EL (cell line): ENCODE measurements at regions not wholly inside any gene's neighbourhood (a gene's known extent, or its start where the extent isn't known, plus 50 kb on each side); places are given as distances from the start of the nearest gene placed in this dataset.
"Not testable (repeated sequence)": the region's sequence is repeated elsewhere in the genome, so short reads cannot be mapped to it uniquely, and the experiment has no call there.

ENCODE experiments used
- DNase-seq: peaks from one replicate; pipeline ENCODE4 v3.0.0-alpha.2; 2016

- DNase-seq: not testable (repeated sequence)
Observed at GRCh38 chr9:30107134-30107533, 2277.3 kb upstream of the ACO1 start.

- DNase-seq: no peak
Observed at GRCh38 chr9:30116673-30117217, 2267.7 kb upstream of the ACO1 start.

- no peak for DNase-seq
Observed at GRCh38 chr9:30120666-30121065, 2263.8 kb upstream of the ACO1 start.

- no peak for DNase-seq
Observed at GRCh38 chr9:30121611-30122010, 2262.8 kb upstream of the ACO1 start.

- DNase-seq: no peak
Observed at GRCh38 chr9:30125881-30126280, 2258.6 kb upstream of the ACO1 start.

GRCh38 chr9:30127371-30127770 lies 2257.1 kb upstream of the ACO1 start:
- no peak for DNase-seq

- DNase-seq: no peak
Observed at GRCh38 chr9:30140407-30140806, 2244.0 kb upstream of the ACO1 start.

GRCh38 chr9:30160570-30160969 lies 2223.9 kb upstream of the ACO1 start:
- no peak for DNase-seq

GRCh38 chr9:30172206-30172605 lies 2212.2 kb upstream of the ACO1 start:
- DNase-seq: no peak

GRCh38 chr9:30178610-30179009 lies 2205.8 kb upstream of the ACO1 start:
- no peak for DNase-seq

- no peak for DNase-seq
Observed at GRCh38 chr9:30193421-30193820, 2191.0 kb upstream of the ACO1 start.

- DNase-seq: no peak
Observed at GRCh38 chr9:30196941-30197340, 2187.5 kb upstream of the ACO1 start.

- no peak for DNase-seq
Observed at GRCh38 chr9:30197453-30197852, 2187.0 kb upstream of the ACO1 start.

GRCh38 chr9:30197954-30198353 lies 2186.5 kb upstream of the ACO1 start:
- no peak for DNase-seq

GRCh38 chr9:30198463-30199309 lies 2185.8 kb upstream of the ACO1 start:
- DNase-seq: no peak

- DNase-seq: no peak
Observed at GRCh38 chr9:30201024-30201423, 2183.4 kb upstream of the ACO1 start.

GRCh38 chr9:30235068-30235467 lies 2149.4 kb upstream of the ACO1 start:
- no peak for DNase-seq

- DNase-seq: no peak
Observed at GRCh38 chr9:30235564-30235963, 2148.9 kb upstream of the ACO1 start.

- no peak for DNase-seq
Observed at GRCh38 chr9:30239878-30240277, 2144.6 kb upstream of the ACO1 start.

- no peak for DNase-seq
Observed at GRCh38 chr9:30243467-30243866, 2141.0 kb upstream of the ACO1 start.

GRCh38 chr9:30244877-30245276 lies 2139.6 kb upstream of the ACO1 start:
- no peak for DNase-seq

GRCh38 chr9:30250872-30251271 lies 2133.6 kb upstream of the ACO1 start:
- DNase-seq: no peak

- DNase-seq: no peak
Observed at GRCh38 chr9:30258094-30258493, 2126.3 kb upstream of the ACO1 start.

GRCh38 chr9:30280229-30280900 lies 2104.1 kb upstream of the ACO1 start:
- DNase-seq: no peak
